Transverse colon (tissue), 4 donors: ENCODE measurements at regions not wholly inside any gene's neighbourhood (a gene's known extent, or its start where the extent isn't known, plus 50 kb on each side); places are given as distances from the start of the nearest gene placed in this dataset.

Experiments
- DNase-seq: peaks from one replicate; pipeline ENCODE4 v3.0.0-alpha.2; 2019
- H3K27ac ChIP-seq, 4 donors: fragments of 200-600 bp; sonication (generic); 2 replicates each; pipeline ENCODE4 v1.5.1; 2016 to 2018; ENCODE audit warnings: inconsistent platforms in 4 of 4
- H3K27me3 ChIP-seq: fragments of 200-600 bp; sonication (generic); 2 replicates; pipeline ENCODE4 v1.5.1; 2017; ENCODE audit warnings: inconsistent platforms
- H3K36me3 ChIP-seq, 4 donors: fragments of 200-600 bp; sonication (generic); 2 replicates each; pipeline ENCODE4 v1.5.1; 2017 to 2019; ENCODE audit warnings: inconsistent platforms in 4 of 4
- H3K4me1 ChIP-seq, 4 donors: fragments of 200-600 bp; sonication (generic); 2 replicates each; pipeline ENCODE4 v1.5.1; 2017 to 2020; ENCODE audit warnings: inconsistent platforms in 4 of 4
- H3K4me3 ChIP-seq, 4 donors: fragments of 200-600 bp; sonication (generic); 1 replicate in 1 of 4; 2 replicates in 3 of 4; pipeline versions ENCODE4 v1.5.1 to v1.6.1; 2017 to 2019; ENCODE audit warnings: inconsistent platforms in 4 of 4
- H3K9me3 ChIP-seq, 2 donors: fragments of 200-600 bp; sonication (generic); 2 replicates each; pipeline ENCODE4 v1.5.1; 2017 to 2019; ENCODE audit warnings: inconsistent platforms in 2 of 2
- EP300 ChIP-seq: sonication (generic); formaldehyde crosslinking; IDR thresholded peaks from one replicate; pipeline ENCODE4 v1.6.1; 2017; ENCODE audit warnings: antibody characterized with exemption, low read depth
- POLR2A ChIP-seq: fragments of 450-650 bp; IDR thresholded peaks from one replicate; pipeline ENCODE4 v1.6.1; 2016; ENCODE audit warnings: antibody characterized with exemption, mild to moderate bottlenecking, moderate library complexity
- POLR2AphosphoS5 ChIP-seq, 3 donors: sonication (generic); formaldehyde crosslinking; IDR thresholded peaks; one replicate each; pipeline ENCODE4 v1.6.1; 2016; ENCODE audit warnings: antibody characterized with exemption in 3 of 3
- WGBS, 2 donors: methylation state at CpG; one replicate each; pipeline ENCODE4 v1.1.5; 2018; ENCODE audit warnings: low coverage in 1 of 2; 5-methylcytosine and 5-hydroxymethylcytosine counted together
- in situ Hi-C, 4 donors: fragments of 200-750 bp; cut with MboI; loops; one replicate each; pipeline versions ENCODE4 v1.15.0 to v1.15.1; 2017; ENCODE audit warnings: low sequenced_read_pairs in 3 of 4, low pct_ligation_motif_present in 1 of 4, low pct_unique_long_range_greater_than_20kb in 1 of 4
- intact Hi-C: fragments of 100-400 bp; cut with DNase I; formaldehyde crosslinking; loops from one replicate; pipeline ENCODE4 v1.15.1; 2023; ENCODE audit warnings: low total_unique reads
- TF ChIP-seq, protein P1 (sequence below), 5 experiments: fragments of 200-600 bp in 3 of 5; fragments of 450-650 bp in 2 of 5; sonication (generic) in 3 of 5; IDR thresholded peaks; 1 replicate in 2 of 5; 2 replicates in 3 of 5; pipeline ENCODE4 v1.5.1; 2016 to 2017; ENCODE audit warnings: antibody characterized with exemption in 5 of 5, inconsistent platforms in 3 of 5, mild to moderate bottlenecking in 2 of 5, moderate library complexity in 1 of 5

DNA sequence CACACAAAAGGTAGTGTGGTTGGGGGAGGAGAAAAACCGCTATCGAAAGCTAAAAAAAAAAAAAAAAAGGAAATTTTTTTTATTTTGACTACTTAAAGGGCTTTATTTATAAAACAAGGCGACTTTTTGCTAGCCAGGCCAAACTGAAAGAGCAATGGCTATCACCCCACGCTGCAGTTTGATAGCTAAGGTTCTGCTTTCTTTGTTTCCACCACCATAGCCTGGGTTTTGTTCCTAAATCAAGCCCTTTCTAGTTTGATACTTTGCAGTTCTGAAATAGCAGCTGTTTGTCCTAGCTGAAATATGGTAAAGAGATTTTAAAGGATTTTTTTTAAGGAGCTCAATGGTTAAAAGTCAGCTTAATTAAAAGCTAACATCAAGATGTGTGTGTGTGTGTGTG is 67.4 kb upstream of the ABCA12 start:
- Histone ChIP-seq H3K36me3 (no peaks in the 10 kb centered on the region), H3K9me3 (no peaks in the 10 kb centered on the region), H3K4me3 (no peak overlapping the region), H3K4me1 (no peaks in the 10 kb centered on the region), H3K27ac (no peak overlapping the region), H3K27me3 (no peaks in the 10 kb centered on the region)
- in situ Hi-C loops = no loop called here
- TF ChIP-seq POLR2AphosphoS5 (IDR thresholded peaks at IDR 0.05) (no peak), POLR2A (no peak), EP300 (no peak)
- TF ChIP-seq, protein P1, sequence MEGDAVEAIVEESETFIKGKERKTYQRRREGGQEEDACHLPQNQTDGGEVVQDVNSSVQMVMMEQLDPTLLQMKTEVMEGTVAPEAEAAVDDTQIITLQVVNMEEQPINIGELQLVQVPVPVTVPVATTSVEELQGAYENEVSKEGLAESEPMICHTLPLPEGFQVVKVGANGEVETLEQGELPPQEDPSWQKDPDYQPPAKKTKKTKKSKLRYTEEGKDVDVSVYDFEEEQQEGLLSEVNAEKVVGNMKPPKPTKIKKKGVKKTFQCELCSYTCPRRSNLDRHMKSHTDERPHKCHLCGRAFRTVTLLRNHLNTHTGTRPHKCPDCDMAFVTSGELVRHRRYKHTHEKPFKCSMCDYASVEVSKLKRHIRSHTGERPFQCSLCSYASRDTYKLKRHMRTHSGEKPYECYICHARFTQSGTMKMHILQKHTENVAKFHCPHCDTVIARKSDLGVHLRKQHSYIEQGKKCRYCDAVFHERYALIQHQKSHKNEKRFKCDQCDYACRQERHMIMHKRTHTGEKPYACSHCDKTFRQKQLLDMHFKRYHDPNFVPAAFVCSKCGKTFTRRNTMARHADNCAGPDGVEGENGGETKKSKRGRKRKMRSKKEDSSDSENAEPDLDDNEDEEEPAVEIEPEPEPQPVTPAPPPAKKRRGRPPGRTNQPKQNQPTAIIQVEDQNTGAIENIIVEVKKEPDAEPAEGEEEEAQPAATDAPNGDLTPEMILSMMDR (IDR thresholded peaks at IDR 0.05) = no peak
- WGBS, 2 donors = 71% methylated on average over 4 of the region's 4 CpGs
- intact Hi-C loops = no loop called here
- DNase-seq = no peak

DNA sequence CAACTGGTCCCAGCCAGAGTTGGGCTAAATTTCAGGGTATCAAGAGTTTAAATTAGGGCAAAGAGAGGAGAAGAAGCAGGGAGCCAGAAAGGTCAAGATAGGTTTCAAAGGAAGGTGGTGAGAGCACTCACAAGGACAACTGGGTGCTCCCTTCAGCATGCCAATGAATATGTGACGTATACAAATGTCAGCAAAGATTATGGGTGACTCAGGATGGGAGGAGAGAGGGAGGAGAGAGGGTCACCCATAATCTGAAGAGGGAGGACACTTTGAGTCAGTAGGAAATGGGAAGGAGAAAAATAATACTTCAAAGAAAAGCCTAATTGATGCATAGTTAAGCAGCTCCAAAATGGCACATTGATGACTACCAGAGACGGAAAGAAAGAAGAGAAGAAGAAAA is 53.1 kb upstream of the ABCA12 start:
- WGBS, 2 donors = 78 to 83% methylated on average over 2 of the region's 2 CpGs

DNA sequence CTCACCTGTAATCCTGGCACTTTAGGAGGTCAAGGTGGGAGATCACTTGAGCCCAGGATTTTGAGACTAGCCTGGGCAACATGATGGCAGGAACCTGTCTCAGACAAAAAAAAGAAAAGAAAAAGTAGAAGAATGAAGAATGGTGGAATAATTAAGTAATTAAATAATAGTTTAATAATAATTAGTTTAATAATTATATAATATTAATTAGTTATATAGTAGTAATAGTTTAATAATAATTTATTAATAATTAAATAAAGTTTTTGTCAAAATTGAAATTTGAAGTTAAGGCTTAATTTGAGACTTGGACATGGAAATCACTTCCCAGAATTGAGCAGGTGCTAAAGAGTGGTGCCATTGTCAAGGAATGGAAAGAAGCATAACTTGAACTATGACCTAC is 52.2 kb upstream of the ABCA12 start:
- no peaks in the 10 kb centered on the region for H3K27me3 ChIP-seq
- no peaks in the 10 kb centered on the region for H3K9me3 ChIP-seq
- in situ Hi-C loops = no loop called here
- H3K4me1 ChIP-seq = no peaks in the 10 kb centered on the region
- no peak for TF ChIP-seq POLR2A
- TF ChIP-seq POLR2AphosphoS5 (IDR thresholded peaks at IDR 0.05) = no peak
- TF ChIP-seq EP300 = no peak
- TF ChIP-seq, protein P1 (IDR thresholded peaks at IDR 0.05) = no peak
- DNase-seq = no peak
- H3K27ac ChIP-seq = no peak overlapping the region
- H3K36me3 ChIP-seq = no peaks in the 10 kb centered on the region
- no peak overlapping the region for H3K4me3 ChIP-seq
- intact Hi-C loops = no loop called here

More for the DNA sequence above, 53.1 kb upstream of the ABCA12 start:
- no peaks in the 10 kb centered on the region for H3K4me1 ChIP-seq
- intact Hi-C loops (no loop called here), in situ Hi-C loops (no loop called here)
- no peaks in the 10 kb centered on the region for H3K9me3 ChIP-seq
- H3K4me3 ChIP-seq = no peak overlapping the region
- H3K27me3 ChIP-seq = no peaks in the 10 kb centered on the region
- H3K27ac ChIP-seq = no peak overlapping the region
- no peak for DNase-seq
- no peaks in the 10 kb centered on the region for H3K36me3 ChIP-seq
- TF ChIP-seq POLR2A (no peak), POLR2AphosphoS5 (IDR thresholded peaks at IDR 0.05) (no peak), EP300 (no peak)
- TF ChIP-seq, protein P1 (IDR thresholded peaks at IDR 0.05) = no peak

DNA sequence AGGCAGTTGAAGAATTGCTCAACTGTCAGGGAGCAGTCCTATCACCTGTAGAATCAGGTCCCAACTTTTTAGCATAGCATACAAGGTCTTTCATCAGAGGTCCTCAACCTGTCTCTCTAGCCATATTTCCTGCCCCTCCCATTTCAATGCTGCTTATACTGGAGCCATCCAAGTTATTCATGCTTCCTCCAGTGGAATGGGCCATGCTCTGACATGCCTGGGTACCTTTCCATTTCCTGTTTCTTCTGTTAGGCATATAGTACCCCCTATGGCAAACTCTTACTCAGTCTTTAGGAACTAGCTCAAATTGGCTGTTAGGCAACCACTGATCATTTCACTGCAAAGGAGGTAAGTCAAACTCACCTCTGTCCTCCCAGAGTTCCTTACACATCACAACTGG is 51.0 kb upstream of the ABCA12 start:
- Histone ChIP-seq H3K9me3 (no peaks in the 10 kb centered on the region), H3K4me1 (no peaks in the 10 kb centered on the region), H3K27me3 (no peaks in the 10 kb centered on the region), H3K36me3 (no peaks in the 10 kb centered on the region), H3K4me3 (no peak overlapping the region), H3K27ac (no peak overlapping the region)
- TF ChIP-seq EP300 = no peak
- no peak for TF ChIP-seq POLR2AphosphoS5 (IDR thresholded peaks at IDR 0.05)
- TF ChIP-seq, protein P1 (IDR thresholded peaks at IDR 0.05) = no peak
- TF ChIP-seq POLR2A = no peak
- intact Hi-C loops = no loop called here
- DNase-seq = no peak
- in situ Hi-C loops = no loop called here
